GM12892 (cell line): ENCODE measurements at regions not wholly inside any gene's neighbourhood (a gene's known extent, or its start where the extent isn't known, plus 50 kb on each side); places are given as distances from the start of the nearest gene placed in this dataset.

Source experiments
- DNase-seq: peaks from one replicate; pipeline ENCODE4 v3.0.0; 2011; ENCODE audit not compliant: insufficient read length
- FAIRE-seq: peaks from 2 replicates; lab custom pipeline; 2011; peaks lifted over from hg19 to GRCh38; lab: Jason Lieb, UNC
- POLR2A ChIP-seq: IDR thresholded peaks from 2 replicates; pipeline ENCODE4 v1.6.1; 2011; ENCODE audit warnings: low read depth, low read length, control low read depth
- POLR2AphosphoS5 ChIP-seq: IDR thresholded peaks from 2 replicates; pipeline ENCODE4 v1.6.1; 2011; ENCODE audit warnings: low read depth, low read length, control low read depth
- TAF1 ChIP-seq: IDR thresholded peaks from 2 replicates; pipeline ENCODE4 v1.6.1; 2011; ENCODE audit warnings: low read depth, mild to moderate bottlenecking, control low read depth, low read length, borderline replicate concordance

- DNase-seq (no peak), FAIRE-seq (no peak)
- no peak for TF ChIP-seq TAF1
- TF ChIP-seq POLR2AphosphoS5, result no peak
- no peak for TF ChIP-seq POLR2A
Measured at GRCh38 chr2:157170299-157170698, 87.2 kb upstream of the GALNT5 start.

DNA sequence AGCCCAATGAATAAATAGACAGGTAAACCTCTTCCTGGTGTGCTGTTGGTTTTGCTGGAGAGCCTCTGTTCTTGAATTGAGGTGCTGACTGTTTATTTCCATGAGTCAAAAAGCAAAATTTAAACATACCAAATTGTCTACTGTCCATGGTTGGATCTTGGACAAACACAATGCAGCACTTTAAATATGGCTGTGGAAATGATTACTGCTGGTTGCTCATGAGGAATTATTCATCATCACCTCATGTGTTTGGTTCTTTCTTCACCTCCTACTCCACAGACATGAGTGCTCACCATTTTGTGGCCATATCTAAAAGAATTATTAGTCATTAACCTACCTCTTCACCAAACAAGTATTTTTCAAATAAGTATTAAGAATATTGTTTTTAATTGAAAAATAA lies 85.3 kb upstream of the GALNT5 start:
- DNase-seq (no peak), FAIRE-seq (no peak)
- no peak for TF ChIP-seq POLR2A
- no peak for TF ChIP-seq TAF1
- no peak for TF ChIP-seq POLR2AphosphoS5

DNA sequence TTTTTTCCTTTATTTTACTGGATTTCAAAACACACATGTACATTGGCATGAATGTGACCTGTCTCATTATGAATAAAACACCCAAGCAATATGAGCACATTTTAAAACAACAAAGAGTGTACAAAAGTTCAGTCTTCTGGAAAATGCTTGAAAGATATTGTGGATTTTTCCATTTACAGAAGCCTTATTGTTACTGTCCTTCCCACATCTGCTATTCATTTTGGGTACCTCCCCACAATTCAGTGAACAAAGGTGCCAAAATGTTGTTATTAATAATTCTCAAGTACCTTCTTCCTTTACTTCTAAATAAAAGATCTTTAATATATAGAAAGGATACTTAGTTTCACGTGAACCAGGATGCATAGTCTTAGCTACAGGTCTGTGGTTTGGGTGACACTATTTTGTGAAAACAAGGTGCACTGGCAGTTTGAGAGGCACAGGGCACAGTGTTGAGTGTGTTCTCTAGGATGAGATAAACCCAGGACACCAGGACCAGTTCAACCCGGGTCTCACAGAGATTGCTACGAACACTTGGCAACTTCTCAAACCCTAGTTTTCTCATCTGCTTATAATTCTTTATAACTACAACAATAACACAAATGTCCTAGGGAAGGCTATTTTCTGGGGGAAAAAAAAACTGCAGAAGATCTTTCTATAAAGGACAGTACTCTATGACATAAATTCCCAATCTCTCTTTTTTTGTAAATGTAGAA lies 84.5 kb upstream of the GALNT5 start:
- TF ChIP-seq TAF1 (no peak), POLR2AphosphoS5 (no peak), POLR2A (no peak)
- FAIRE-seq (no peak), DNase-seq (no peak)

DNA sequence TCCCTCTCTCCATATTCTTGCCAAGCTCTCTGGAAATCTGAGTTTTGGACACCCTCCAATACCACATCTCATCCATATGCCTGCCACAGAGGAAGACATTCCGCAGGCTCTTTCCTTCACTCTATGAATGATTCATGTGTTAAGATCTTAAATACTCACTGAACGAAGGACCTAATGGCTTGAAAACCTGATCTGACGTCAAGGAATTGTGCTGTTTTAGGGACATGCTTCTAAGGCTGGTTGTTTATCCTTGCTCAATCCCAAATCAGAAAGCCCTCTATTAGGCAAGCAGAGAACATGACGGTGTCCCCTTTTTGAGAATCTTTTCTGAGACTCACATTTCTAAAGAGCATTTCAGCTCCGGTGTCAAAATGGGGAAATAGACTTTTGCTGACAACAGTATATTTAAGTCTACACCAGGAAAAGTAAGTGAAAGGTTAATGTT lies 83.7 kb upstream of the GALNT5 start:
- FAIRE-seq (no peak), DNase-seq (no peak)
- TF ChIP-seq TAF1 (no peak), POLR2AphosphoS5 (no peak), POLR2A (no peak)

- FAIRE-seq, result no peak
- no peak for DNase-seq
- TF ChIP-seq TAF1, result no peak
- no peak for TF ChIP-seq POLR2A
- TF ChIP-seq POLR2AphosphoS5, result no peak
Measured at GRCh38 chr2:157174321-157174720, 83.2 kb upstream of the GALNT5 start.

DNA sequence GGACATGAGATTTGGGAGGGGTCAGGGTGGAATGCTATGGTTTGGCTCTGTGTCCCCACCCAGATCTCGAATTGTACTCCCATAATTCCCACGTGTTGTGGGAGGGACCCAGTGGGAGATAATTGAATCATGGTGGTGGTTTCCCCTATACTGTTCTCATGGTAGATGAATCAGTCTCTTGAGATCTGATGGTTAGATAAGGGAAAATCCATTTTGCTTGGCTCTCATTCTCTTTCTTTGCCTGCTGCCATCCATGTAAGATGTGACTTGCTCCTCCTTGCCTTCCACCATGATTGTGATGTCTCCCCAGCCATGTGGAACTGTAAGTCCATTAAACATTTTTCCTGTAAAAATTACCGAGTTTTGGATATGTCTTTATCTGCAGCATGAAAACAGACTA lies 80.9 kb upstream of the GALNT5 start:
- FAIRE-seq (no peak), DNase-seq (no peak)
- TF ChIP-seq TAF1 (no peak), POLR2AphosphoS5 (no peak), POLR2A (no peak)

DNA sequence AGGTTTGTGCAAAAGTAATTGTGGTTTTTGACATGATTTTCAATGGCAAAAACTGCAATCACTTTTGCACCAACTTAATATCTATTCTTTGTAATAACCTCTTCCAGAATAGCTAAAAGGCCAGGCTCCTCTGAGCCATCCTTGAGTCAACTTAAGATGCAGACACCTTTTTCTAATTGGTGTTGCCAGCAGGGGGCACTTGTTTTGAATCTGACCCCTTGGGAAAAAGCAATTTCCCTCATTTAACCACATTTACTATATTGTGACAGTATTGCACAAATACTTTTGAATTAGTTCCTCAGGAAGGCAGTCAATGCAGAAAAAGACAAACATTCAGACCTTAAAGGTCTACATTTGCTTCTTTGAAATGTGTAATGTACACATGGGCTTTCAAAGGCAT lies 78.6 kb upstream of the GALNT5 start:
- DNase-seq, result no peak
- TF ChIP-seq POLR2A (no peak), TAF1 (no peak), POLR2AphosphoS5 (no peak)
- FAIRE-seq, result no peak

- FAIRE-seq (no peak), DNase-seq (no peak)
- TF ChIP-seq POLR2AphosphoS5, result no peak
Measured at GRCh38 chr2:157179324-157180105, 78.0 kb upstream of the GALNT5 start.

GRCh38 chr2:157180359-157180758 lies 77.1 kb upstream of the GALNT5 start:
- FAIRE-seq, result no peak
- DNase-seq, result no peak
- TF ChIP-seq POLR2AphosphoS5, result no peak

DNA sequence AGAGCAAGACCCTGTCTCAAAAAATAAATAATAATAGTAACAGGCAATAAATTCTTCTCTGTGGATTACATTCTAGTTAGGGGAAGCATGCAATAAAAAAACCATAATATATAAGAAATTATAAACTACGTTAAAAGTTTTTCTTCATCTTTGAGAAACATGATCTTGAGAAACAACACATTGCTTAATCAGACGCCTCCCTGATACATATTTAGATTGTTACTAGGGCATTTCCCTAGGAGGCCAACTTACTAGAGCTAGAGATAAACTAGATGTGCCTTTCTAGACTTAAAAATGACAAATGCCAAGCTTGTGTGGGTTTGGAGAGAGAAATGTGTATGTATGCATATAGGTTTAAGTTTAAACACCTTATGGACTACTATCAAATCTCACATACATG lies 76.3 kb upstream of the GALNT5 start:
- FAIRE-seq, result no peak
- no peak for TF ChIP-seq POLR2A
- TF ChIP-seq TAF1, result no peak
- no peak for TF ChIP-seq POLR2AphosphoS5
- DNase-seq, result no peak

DNA sequence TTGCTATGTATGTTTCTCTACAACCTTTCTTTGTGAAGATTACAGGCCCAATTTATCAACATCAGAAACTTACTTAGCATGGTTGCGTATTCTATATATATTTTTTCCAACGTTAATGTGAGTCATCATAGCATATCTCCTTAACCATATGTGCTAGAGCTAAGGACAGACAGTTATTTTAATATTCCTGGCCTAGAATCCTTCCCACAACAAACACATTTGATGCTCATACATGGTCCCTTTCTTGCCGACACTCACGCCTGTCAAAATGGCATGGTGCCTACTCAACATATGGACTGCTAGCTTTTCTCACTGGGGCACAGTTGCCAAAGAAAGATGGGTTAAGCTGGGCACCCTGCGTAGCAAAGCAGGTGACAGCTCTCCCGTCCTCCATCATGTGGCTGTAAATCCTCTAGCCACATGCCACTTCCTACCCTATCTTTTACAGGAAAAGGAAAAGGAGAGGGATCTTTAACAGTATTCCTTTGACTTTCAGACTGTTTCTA lies 75.2 kb upstream of the GALNT5 start:
- no peak for TF ChIP-seq TAF1
- no peak for TF ChIP-seq POLR2A
- TF ChIP-seq POLR2AphosphoS5, result no peak
- no peak for DNase-seq
- FAIRE-seq, result no peak

DNA sequence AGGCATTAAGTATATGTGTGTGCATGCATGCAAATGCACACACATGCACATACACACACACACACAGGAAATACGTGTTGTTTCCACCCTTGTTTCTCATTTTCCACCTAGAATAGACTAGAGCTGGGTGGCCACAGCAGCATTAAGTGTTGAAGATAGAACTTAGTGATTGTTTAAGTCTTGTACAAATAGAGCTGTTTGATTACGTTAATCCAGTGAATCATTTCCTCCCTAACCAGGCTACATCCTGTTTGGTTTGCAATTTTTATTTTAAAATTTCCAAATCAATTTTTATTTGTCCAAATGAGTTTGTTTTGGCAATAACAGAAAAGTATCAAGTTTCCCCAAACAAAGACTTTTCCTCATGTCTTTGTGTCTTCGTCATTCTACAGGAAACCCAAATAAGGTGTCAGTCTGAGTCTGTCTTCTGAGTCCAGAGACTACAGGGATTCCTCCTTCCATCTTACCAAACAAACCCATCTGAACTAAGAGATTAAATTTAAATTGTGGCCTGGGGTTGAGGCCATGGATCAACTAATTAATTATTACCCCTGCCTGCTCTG lies 74.6 kb upstream of the GALNT5 start:
- DNase-seq, result no peak
- TF ChIP-seq POLR2AphosphoS5 (no peak), POLR2A (no peak)
- FAIRE-seq, result no peak
